Adrenal gland (tissue), 9 donors: ENCODE measurements at regions not wholly inside any gene's neighbourhood (a gene's known extent, or its start where the extent isn't known, plus 50 kb on each side); places are given as distances from the start of the nearest gene placed in this dataset.

Experiments
- DNase-seq, 7 donors: peaks; one replicate each; pipeline ENCODE4 v3.0.0-alpha.2; 2019 to 2020
- H3K27ac ChIP-seq, 5 donors: fragments of 200-600 bp; sonication (generic) in 4 of 5; 1 replicate in 3 of 5; 2 replicates in 2 of 5; pipeline versions ENCODE4 v1.5.1 to v1.8.0; 2016 to 2020; ENCODE audit warnings: mild to moderate bottlenecking in 1 of 5
- H3K27me3 ChIP-seq: fragments of 200-600 bp; 2 replicates; pipeline ENCODE4 v1.8.0; 2021
- H3K36me3 ChIP-seq, 2 donors: fragments of 200-600 bp; replicated peaks in 1 of 2; 1 replicate in 1 of 2; 2 replicates in 1 of 2; pipeline versions ENCODE4 v1.5.1 to v1.8.0; 2018 to 2022
- H3K4me1 ChIP-seq, 2 donors: fragments of 200-600 bp; replicated peaks in 1 of 2; 1 replicate in 1 of 2; 2 replicates in 1 of 2; pipeline versions ENCODE4 v1.5.1 to v1.8.0; 2018 to 2021
- H3K4me3 ChIP-seq, 4 donors: fragments of 200-600 bp; sonication (generic) in 3 of 4; one replicate each; pipeline ENCODE4 v1.5.1; 2016 to 2018
- H3K9me3 ChIP-seq, 3 donors: fragments of 200-600 bp; sonication (generic) in 1 of 3; replicated peaks in 1 of 3; 1 replicate in 2 of 3; 2 replicates in 1 of 3; pipeline versions ENCODE4 v1.5.1 to v1.8.0; 2016 to 2021
- POLR2A ChIP-seq, 2 donors: fragments of 450-650 bp; IDR thresholded peaks; one replicate each; pipeline ENCODE4 v1.6.1; 2017; ENCODE audit warnings: antibody characterized with exemption in 2 of 2, mild to moderate bottlenecking in 2 of 2, moderate library complexity in 1 of 2
- WGBS, 4 donors: extraction: QIAGEN DNeasy Blood & Tissue Kit in 2 of 4; methylation state at CpG; one replicate each; pipeline versions ENCODE4 v1.1.5 to v1.1.7; 2013 to 2017; 5-methylcytosine and 5-hydroxymethylcytosine counted together
- intact Hi-C, 2 donors: fragments of 100-400 bp; cut with DNase I; formaldehyde crosslinking; loops; one replicate each; pipeline versions ENCODE4 v1.14.1 to v1.15.0; 2022 to 2023
- TF ChIP-seq, protein P1 (sequence below), 6 experiments: fragments of 450-650 bp in 4 of 6; fragments of 200-600 bp in 2 of 6; sonication (generic) in 1 of 6; IDR thresholded peaks; 1 replicate in 5 of 6; 2 replicates in 1 of 6; pipeline versions ENCODE4 v1.5.1 to v1.8.0; 2016 to 2021; ENCODE audit warnings: antibody characterized with exemption in 6 of 6, mild to moderate bottlenecking in 2 of 6, moderate library complexity in 1 of 6
- donor health status: healthy with polysubstance abuse.
- donor health status: Bipolar disorder and iron deficiency.
- donor health status: DM: yes; HTN: yes; CAD: no.
- donor health status: DM: no; HTN: no; CAD: no.
- donor health status: DM: no; HTN: no; CAD: no.

DNA sequence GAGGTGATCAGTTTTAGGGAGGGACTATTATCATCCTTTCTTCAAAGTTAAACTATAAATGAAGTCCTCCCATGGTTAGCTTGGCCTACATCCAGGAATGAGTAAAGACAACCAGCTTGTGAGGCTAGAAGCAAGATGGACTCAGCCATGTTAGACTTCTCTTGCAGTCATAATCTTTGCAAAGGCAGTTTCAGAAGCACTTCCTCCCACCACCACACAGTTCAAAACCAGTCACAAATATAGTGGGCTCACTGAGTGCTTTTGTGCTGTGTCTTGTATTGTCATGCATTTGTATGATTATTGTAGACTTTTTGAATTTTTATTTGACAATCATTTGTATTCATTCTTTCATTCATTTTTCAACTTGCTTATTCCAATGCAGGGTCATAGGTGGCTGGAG is 204.5 kb downstream of the ZNF674 start:
- no peaks in the 10 kb centered on the region for H3K4me1 ChIP-seq
- peaks cover 4% of the 10 kb centered on the region for H3K27me3 ChIP-seq
- H3K27ac ChIP-seq, result no peak overlapping the region
- no peak for DNase-seq
- no peaks in the 10 kb centered on the region for H3K36me3 ChIP-seq
- TF ChIP-seq, protein P1, sequence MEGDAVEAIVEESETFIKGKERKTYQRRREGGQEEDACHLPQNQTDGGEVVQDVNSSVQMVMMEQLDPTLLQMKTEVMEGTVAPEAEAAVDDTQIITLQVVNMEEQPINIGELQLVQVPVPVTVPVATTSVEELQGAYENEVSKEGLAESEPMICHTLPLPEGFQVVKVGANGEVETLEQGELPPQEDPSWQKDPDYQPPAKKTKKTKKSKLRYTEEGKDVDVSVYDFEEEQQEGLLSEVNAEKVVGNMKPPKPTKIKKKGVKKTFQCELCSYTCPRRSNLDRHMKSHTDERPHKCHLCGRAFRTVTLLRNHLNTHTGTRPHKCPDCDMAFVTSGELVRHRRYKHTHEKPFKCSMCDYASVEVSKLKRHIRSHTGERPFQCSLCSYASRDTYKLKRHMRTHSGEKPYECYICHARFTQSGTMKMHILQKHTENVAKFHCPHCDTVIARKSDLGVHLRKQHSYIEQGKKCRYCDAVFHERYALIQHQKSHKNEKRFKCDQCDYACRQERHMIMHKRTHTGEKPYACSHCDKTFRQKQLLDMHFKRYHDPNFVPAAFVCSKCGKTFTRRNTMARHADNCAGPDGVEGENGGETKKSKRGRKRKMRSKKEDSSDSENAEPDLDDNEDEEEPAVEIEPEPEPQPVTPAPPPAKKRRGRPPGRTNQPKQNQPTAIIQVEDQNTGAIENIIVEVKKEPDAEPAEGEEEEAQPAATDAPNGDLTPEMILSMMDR (IDR thresholded peaks at IDR 0.05), result no peak
- TF ChIP-seq POLR2A (IDR thresholded peaks at IDR 0.05), result no peak
- intact Hi-C loops, result no loop called here
- H3K4me3 ChIP-seq, result no peak overlapping the region
- no peaks in the 10 kb centered on the region for H3K9me3 ChIP-seq

DNA sequence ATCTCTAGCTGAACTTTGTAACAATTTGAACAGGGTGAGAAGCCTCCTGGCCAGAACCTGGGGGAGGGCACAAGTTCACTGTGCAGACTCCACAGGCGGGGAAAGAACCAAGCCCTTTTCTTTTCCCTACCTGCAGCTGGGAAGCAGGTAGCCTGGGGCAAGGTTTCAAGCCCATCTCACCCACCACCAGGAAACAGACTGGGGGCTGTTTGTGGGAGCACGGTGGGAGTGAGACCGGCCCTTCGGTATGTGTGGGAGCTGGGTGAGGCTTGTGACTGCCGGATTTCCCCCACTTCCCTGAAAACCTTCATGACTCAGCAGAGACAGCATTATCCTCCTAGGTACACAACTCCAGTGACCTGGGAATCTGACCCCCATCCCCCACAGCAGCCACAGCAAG is 211.7 kb downstream of the ZNF674 start:
- Histone ChIP-seq H3K4me3 (no peak overlapping the region), H3K4me1 (no peaks in the 10 kb centered on the region), H3K27ac (no peak overlapping the region), H3K27me3 (peaks cover 33% of the 10 kb centered on the region), H3K9me3 (no peaks in the 10 kb centered on the region), H3K36me3 (no peaks in the 10 kb centered on the region)
- WGBS, 4 donors, result 75 to 100% (median 92%) methylated on average over 1 to 5 of the region's 5 CpGs
- intact Hi-C loops, result no loop called here
- TF ChIP-seq POLR2A (IDR thresholded peaks at IDR 0.05), result no peak
- TF ChIP-seq, protein P1 (IDR thresholded peaks at IDR 0.05), result no peak
- no peak for DNase-seq

DNA sequence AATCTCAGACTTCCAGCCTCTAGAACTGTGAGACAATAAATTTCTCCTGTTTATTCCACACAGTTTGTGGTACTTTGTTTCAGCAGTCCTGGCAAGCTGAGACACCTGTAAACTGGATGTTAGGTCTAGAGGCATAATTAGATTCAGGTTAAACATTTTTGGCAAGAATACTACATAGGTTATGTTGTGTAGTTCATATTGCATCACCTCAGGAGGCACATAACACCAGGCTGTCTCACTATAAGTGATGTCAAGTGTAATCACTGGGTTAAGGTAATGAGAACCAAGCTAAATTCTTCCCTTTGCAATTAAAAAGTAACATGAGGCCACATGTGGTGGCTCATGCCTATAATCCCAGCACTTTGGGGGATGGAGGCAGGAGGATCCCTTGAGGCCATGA is 214.2 kb downstream of the ZNF674 start:
- intact Hi-C loops, result no loop called here

GRCh38 chrX:46330513-46330912 is 214.7 kb downstream of the ZNF674 start:
- Histone ChIP-seq H3K27me3 (peaks cover 33% of the 10 kb centered on the region), H3K4me3 (no peak overlapping the region), H3K9me3 (no peaks in the 10 kb centered on the region), H3K36me3 (no peaks in the 10 kb centered on the region), H3K27ac (no peak overlapping the region), H3K4me1 (peaks cover 8 to 10% of the 10 kb centered on the region in 2 donors)
- intact Hi-C loops, result no loop called here
- TF ChIP-seq, protein P1 (IDR thresholded peaks at IDR 0.05), result no peak
- no peak for TF ChIP-seq POLR2A (IDR thresholded peaks at IDR 0.05)
- DNase-seq, result no peak
- WGBS, 4 donors, result 63 to 95% (median 79%) methylated on average over 2 of the region's 2 CpGs

More for the DNA sequence above, 214.2 kb downstream of the ZNF674 start:
- H3K36me3 ChIP-seq, result no peaks in the 10 kb centered on the region
- no peak for DNase-seq
- no peaks in the 10 kb centered on the region for H3K9me3 ChIP-seq
- peaks cover 33% of the 10 kb centered on the region for H3K27me3 ChIP-seq
- no peak for TF ChIP-seq POLR2A (IDR thresholded peaks at IDR 0.05)
- TF ChIP-seq, protein P1 (IDR thresholded peaks at IDR 0.05), result no peak
- H3K4me3 ChIP-seq, result no peak overlapping the region
- no peak overlapping the region for H3K27ac ChIP-seq
- H3K4me1 ChIP-seq, result peaks cover 6 to 10% of the 10 kb centered on the region in 2 donors
